NCI-H2029 treated with DMSO at 0.1 percent for 48 hours (cell line): ENCODE measurements at regions not wholly inside any gene's neighbourhood (a gene's known extent, or its start where the extent isn't known, plus 50 kb on each side); places are given as distances from the start of the nearest gene placed in this dataset.

ENCODE experiments used
- DNase-seq: peaks from one replicate; lab custom pipeline; 2025; lab: John Stamatoyannopoulos, UW

DNA sequence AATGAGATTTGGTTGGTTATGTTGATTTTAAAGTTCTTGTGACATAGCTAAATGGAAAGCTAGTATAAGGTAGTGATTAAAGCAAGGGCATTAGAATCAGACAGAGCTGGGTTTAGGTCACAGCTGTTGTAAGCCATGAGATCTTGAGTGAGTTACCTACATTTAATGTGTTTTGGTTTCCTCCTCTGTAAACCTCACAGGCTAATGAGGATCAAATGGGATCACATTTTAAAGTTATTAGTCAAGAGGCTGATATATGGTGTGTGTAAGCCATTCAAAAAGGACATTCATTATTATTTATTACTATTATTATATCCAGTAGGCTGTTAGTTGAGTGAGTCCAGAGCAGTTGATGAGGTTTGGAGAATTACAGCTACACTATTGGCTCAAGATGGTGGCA, 416.2 kb downstream of the IRS1 start:
- DNase-seq: no peak

DNA sequence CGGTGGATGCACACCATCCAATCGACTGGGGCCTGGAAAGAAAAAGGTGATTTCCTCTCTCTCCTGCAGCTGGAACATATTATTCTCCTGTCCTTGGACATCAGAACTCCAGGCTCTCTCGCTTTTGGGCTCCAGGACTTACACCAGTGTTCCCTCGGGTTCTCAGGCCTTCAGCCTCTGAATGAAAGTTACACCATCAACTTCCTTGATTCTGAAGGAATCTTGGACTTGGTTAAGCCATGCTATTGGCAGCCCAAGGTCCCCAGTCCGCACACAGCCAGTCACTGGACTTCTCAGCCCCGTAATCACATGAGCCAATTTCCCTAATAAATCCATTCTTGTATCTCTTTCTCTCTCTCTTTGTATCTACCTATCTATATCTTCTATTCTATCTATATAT, 418.9 kb downstream of the IRS1 start:
- DNase-seq: no peak

DNA sequence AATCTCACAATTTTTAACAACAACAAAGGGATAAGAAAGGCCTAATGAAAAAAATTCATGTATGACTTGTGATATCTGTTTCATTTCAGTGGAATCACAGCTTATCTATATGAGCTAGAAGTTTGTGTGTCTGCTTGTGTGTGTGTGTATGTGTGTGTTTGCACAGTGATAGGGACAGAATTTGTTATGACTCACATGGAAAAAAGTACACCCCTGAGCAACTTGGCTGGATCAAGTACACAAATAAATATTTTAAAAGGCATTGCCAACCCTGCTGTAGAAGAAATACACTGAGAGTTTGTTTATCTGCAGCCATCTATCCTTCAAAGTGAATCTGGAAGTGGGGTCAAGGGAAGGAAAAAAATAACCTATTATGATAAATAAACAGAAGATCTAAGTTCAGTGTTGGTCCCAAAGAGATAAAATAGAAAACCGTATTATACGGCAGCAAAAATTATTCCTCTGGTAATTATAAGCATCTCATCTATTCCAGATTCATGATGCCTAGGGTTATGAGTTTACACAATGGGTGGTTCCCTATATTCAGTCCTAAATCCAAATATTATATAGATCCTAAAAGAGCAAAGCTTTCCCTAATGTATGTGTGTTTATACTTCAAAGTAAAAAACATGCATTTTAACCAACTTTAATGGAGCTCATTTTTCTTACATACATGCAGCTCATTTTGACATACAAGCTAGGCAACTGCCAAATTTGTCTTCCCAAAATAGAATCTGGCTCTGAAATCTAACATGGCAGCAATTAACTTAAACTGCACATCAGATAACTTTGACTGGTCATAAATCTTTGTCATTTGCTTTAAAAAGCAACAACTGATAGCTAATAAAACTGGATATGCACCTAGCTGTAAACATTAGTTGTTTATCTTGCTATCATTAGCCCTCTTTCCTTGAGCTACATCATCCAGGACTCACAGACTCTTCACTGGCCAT, 420.6 kb downstream of the IRS1 start:
- DNase-seq: no peak

DNA sequence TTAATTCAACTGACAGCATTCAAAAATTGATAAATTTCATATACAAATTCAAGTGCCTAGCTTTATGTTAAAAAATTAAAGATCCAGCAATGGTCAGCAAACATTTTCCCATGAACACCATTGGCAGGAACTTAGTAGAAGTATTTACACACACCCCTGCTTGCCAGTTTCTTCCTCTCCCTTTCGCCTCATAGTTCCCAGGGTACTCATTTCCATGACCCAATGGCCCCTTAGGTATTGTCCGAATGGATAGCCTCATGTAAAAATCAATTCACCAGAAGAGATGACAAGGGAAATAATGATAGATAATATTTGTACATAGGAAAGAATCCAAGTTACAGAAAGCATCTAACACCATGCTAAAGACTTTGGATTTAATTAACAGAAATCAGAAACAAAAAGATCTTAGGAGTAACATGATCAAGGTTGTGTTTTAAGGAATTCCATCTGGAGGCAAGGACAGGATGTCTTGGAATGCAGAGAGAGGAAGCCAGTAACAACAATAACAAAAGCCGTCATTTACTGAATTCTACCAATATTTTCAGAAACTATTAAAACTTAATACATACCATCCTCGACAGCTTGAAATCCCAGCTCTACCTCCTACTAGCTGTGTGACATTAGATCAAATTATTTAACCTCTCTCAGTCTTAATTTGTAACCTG, 423.0 kb downstream of the IRS1 start:
- no peak for DNase-seq

DNA sequence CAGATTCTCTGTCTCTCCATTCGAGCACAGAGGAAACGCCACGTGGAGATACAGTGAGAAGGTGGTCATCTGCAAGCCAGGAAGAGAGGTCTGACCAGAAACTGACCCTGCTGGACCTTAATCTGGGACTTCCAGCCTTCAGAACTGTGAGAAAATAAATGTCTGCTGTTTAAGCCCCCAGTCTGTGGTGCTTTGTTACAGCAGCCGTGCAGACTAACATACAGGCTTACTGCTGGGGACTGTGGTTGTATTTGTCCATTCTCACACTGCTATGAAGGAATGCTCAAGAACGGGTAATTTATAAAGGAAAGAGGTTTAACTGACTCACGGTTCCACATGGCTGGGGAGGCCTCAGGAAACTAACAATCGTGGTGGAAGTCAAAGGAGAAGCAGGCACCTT, 432.7 kb downstream of the IRS1 start:
- DNase-seq: no peak

DNA sequence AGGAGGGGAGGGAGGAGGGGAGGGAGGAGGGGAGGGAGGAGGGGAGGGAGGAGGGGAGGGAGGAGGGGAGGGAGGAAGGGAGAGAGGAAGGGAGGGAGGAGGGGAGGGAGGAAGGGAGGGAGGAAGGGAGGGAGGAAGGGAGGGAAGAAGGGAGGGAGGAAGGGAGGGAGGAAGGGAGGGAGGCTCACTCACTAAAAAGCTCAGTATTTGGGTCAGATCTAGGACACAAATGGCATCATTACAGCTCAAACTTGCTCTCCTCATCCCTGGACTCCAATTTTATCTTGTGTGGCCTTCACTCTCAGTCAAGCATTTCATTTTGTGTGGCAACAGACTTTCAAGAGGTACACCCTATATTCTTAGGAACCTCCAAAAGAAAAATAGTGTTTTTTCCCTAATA, 435.4 kb downstream of the IRS1 start:
- DNase-seq: no peak

DNA sequence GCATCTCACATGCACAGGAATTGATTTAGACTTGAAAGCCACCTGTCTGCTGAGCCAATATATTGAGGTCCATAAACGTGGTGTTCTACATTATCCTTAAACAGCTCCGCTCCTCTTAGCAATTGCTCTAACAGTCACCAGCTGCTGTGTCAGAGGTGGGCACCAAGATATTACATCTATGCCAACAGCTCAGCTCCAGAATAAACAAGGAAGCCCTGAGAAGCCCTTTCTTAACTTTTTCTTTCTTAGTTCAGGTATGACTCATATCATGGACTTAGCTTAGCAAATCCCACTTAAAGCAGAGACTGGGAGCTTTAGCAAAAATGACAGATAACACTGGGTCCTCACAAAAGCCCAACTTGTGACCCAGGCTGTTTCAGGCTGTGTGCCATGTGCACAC, 436.6 kb downstream of the IRS1 start:
- DNase-seq: no peak

DNA sequence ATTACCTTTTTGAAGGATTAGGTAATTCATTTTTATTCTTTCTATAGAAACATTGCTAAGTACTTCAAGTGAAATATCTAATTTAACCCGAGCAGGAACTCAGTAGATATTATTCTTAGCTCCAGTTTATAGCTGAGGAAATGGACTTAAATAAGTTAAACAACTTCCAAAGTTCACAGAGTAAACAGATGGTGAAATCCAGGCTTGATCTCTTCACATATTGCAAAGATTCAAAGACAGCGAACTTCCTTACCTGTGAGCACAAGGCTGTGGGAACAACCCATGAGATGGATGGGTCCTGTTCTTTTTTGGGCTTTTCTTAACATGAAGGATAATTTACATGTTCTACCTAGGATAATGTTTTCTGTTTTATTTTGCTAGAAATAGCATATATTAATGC, 439.0 kb downstream of the IRS1 start:
- DNase-seq: no peak

DNA sequence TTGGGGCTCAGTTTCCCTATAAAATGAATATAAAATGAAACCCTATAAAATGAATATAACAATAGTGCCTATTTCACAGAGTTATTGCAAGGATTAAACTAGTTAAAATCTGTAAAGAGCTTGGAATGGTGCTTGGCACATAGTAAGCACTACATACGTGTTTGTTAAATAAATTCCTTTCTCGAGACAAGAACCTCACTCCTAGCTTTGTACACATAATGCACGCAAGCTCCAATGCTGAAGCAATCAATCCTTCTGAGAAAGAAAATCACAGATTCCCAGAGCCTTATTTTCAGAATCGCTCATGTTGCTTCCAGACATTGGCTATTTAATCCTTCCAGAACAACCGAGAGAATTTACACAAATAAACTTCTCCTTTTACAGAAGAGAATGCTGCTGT, 440.9 kb downstream of the IRS1 start:
- DNase-seq: no peak

DNA sequence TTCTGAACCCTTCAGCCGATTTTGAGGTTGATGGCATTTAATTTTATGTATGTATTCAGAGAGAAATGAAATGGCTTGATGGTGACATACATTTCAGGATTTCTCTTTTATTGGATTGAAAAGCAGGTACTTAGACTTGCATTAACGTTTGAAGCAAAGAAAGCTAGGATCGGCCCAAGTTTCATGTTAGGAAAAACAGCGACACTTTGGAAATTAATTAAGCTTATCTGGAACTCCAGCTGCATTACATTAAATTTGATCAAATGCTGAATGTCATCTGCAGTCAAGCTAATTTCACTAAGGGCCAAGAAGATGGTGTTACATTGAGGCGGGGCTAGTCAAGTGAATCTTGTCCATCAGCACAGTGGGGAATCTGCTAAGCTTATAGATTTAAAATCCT, 441.8 kb downstream of the IRS1 start:
- no peak for DNase-seq

DNA sequence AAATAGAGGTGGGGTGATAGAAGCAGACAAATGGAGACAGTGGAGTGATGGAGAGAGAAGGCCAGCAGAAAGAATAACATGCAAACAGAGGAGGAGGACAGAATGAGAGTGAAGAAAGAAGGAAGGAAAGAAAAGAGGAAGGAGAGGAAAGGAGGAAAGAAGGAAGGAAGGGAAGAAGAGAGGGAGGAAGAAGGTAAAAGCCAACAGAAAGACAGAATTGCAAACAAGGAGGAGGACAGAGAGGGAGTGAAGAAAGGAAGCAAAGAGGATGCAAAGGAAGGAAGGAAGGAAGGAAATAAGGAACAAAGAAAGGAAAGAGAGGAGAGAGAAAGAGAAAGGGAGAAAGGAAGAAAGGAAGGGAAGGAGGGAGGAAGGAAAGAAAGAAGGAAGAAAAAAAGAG, 444.0 kb downstream of the IRS1 start:
- DNase-seq: no peak

DNA sequence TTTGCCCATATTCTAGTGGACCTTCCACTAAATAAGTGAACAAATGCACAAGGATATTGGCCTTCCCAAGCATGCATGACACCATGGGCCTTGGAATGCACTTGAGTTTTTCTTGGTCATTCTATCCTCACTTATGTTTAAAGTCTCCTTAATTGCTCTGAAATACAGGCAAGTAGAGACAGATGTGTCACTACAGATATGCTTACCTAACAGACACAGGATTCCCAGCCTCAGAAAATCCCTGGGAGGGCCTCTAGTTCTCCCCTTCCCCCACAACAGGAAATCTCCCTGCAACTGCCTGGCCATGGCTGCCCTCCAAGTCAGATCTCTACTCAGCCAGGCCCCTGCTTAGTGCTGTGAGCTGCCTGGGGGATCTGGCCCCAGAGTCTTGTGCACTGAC, 445.2 kb downstream of the IRS1 start:
- DNase-seq: peak; percentile 24

DNA sequence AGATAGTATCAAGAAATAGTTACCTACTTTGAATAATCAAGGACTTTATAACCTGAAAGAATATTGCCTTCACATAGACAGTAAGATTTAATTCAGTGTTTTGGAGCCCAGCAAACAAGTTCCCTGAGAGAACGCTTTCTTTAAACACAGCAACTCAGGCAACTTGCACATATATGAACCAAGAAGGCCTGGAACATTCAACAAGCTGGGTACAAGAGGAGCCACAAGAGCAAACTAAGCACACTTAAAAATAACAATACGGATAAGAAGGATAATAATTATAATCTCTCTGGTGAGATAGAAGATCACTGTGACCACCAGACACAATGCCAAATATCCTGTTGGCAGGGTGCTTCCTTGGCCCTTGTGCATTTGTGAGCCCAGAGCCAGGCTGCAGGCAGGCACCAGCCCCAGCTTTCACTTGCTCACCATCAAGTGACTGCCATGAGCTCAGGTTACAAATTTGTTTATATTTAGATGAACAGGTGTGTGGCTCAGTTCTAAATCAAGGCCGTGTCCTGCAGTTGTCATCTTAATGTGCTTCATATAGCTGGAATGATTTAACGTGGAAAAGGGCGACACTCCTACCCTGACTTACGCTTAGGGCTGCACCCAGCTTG, 446.6 kb downstream of the IRS1 start:
- peak; percentile 77 for DNase-seq

DNA sequence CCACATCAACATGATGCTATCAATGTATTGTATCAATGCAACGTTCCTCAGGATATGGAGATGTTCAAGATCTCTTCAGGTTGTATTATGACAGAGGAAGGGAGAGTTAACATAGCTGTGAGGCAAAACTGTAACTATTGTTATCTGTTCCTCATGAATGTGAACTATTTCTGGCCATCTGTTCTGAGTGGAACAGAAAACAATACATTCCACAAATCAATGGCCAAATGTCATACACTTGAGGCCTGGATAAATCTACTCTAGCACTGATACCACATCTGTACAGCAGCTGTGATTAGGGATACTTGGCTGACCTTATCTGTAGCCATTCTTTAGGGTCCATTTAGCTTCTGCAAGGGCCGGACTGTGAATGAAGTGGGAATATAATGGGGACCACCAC, 447.9 kb downstream of the IRS1 start:
- no peak for DNase-seq

DNA sequence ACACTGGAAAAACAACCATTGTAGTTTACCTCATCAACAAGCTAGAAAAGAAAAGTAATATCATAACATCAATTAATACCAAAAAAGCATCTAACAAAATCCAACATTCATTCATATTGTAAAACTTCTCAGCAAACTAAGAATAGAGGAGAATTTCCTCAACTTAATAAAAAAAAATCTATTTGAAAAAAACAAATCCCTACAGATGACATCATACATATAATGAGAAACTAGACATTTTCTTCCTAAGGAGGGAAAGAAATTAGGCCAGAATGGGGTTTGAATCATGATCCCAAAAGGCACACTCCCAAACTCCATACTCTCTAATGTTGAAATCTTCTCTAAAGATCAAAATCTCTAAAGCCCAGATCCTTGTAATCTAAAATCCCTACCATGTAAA, 460.0 kb downstream of the IRS1 start:
- no peak for DNase-seq

DNA sequence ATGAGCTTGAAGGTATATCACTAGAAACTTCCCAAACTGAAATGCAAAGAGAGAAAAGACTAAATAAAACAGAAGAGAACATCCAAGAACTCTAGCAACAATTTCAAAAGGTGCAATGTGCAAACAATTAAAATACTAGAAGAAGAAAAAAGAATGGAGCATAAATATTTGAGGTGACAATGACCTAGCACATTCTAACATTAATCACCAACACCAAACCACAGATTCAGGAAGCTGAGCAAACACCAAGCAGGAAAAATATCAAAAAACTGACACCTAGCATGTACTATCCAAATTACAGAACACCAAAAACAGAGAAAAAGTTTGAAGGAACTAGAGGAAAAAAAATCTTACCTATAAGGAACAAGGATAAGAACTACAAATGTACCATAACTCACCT, 460.8 kb downstream of the IRS1 start:
- DNase-seq: no peak

DNA sequence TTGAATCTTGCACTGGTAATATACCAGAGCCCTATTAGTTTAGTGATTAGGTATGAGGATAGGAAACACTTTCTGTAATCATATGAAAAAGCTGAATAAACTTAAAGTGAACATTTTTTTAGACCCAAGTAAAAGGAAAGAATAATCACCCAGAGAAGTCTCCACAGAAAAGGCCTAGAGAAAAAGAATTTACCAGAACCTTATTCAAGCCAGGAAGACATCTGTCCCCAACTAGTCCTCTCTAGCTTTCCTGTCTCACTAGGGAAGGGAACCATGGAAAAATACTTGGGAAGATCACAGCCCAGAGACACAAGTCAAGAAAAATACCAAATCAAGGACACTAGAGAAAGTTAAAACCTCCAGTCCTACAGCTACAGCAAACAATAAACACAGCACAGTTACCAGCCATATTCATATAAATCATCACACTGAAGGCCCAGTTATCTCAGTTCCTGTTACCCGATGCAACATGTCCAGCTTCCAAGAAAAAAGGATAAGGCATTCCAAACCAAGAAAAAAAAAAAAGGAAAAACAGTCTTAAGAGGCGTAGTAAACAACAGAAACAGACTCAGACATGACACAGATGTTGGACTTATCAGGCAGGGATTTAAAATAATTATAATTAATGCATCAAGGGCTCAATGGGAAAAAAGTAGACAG, 461.5 kb downstream of the IRS1 start:
- no peak for DNase-seq

DNA sequence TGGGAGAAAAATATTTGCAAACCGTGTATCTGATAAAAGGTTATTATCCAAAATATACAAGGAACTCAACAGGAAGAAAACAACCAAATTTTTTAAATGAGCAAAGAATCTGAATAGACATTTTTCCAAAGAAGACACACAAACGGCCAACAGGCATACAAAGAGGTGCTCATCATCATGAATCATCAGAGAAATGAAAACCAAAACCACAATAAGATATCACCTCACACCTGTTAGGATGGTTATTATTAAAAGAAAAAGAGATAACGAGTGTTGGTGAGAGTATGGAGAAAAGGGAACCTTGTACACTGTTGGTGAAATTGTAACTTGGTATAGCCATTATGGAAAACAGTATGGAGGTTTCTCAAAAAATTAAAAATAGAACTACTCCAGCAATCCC, 463.3 kb downstream of the IRS1 start:
- no peak for DNase-seq

DNA sequence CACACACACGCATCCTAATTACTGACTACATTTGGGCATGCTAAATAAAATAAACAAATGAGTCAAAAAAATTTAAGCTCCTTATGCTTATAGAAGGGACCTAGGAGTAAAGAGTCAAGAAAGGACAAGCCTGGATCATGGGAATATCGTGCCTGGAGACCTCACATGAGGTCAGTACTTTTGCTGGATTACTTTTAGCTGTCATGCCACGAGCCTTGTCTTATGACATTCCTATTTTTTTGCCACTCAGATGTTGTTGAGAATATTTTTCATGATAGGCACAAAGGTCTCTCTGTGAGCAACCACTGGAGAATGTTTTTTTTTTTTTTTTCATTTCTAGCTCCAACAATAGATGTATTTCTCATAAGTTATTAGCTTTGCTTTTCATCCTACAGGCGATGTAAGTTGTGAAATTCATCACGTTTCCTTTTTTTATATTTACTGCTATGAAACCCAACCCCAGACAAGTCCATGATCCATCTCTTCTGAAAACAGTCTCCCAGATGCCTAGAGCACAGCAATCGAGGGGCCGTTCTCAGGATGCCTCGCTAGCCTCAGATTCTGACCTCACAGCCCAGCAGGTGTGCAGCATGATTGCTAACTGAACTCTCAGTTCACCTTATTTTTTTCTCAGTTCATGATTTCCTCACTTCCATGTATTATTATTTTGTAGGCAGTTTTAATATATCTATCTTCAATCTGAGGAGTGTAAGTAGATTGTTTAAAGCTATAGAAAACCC, 464.5 kb downstream of the IRS1 start:
- no peak for DNase-seq

DNA sequence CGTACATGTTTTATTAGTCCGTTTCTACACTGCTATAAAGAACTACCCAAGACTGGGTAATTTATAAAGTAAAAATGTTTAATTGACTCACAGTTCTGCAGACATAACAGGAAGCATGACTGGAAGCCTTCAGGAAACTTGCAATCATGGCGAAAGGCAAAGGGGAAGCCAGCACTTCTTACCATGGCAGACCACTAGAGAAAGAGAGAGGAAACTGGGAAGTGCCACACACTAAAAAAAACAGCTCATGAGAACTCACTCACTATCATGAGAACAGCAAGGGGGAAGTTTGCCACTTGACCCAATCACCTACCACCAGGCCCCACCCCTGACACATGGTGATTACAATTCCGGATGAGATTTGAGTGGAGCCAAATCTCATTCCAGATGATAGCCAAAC, 466.2 kb downstream of the IRS1 start:
- DNase-seq: no peak

DNA sequence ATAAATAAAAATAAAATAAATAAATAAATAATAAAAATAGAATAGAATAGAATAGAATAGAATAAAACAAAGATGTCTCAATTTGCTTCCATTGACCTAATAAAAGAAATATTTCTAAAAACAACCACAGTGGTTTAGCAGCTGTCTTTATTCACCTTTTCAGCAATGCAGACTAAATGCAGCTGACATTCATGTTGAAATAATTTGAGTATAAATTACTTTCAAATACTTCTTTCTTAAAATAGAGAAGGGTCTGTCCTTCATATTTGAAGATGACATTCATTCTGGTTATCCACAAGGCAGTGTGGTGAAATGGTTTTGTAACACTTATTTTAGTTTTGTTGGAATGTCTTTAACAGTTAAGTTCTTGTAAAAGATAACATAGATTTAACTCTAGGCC, 469.4 kb downstream of the IRS1 start:
- DNase-seq: no peak

DNA sequence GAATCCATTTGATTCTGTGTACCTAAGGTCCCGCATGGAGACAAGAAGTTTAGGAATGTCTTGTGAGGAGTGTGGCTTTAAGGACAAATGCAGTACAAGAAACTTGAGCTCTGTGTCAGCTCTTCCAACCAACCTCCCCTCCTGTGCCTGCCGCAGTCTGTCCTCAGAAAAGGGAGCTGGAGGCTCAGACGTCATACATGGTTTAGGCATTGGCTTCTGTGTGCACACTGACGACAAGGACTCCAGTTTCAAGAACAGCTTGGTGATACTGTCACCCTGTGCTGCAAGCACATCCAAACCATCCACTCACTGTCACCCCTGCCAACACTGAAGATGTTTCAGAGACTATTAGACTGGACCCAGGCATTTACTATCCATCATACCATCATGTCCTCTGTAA, 470.4 kb downstream of the IRS1 start:
- DNase-seq: no peak
